NCI-H226 (cell line): ENCODE measurements at regions not wholly inside any gene's neighbourhood (a gene's known extent, or its start where the extent isn't known, plus 50 kb on each side); places are given as distances from the start of the nearest gene placed in this dataset.

ENCODE experiments used
- DNase-seq: peaks from one replicate; pipeline ENCODE4 v3.0.0-alpha.2; 2015

DNA sequence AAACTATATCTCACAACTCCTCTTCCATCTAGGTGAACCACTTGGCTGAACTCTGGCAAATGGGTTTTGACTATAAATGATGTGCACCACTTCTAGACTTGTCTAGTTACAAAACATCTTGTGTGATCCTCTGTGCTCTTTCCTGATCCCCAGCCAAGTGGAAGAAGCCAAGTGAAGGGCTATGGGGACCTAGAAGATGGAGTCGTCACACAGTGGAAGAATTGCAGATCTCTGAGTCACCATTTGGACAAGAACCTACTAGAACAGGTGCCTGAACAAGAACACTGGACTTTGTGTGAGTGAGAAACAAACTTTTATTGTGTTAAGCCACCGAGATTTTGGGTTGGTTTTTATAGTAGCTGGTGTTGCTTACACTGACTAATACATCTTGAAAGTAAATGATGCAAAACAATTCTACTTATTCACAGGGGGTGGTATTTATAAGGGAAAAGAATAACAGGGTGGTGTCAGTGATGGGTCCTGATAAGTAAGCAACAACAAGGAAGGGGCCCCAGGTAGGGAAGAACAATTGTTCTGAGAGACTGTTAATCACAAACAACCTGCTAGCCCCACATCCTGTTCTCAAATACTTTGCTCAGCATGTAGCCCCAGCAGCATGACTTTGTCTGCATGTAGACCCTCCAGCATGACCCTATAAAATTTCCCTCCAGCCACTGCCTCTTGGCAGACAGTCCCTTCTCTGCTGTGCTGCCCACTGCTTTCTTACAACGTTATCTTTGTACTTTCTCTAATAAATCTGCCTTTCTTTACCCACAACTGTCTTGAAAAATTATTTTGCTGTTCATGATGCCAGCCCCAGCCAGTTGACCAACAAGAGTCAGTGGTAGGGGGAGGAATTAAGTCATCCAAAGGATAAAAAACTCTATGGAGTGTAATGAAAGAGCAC, 280.7 kb upstream of the PLET1 start:
- DNase-seq: no peak

GRCh38 chr11:112542479-112542878, 281.8 kb upstream of the PLET1 start:
- no peak for DNase-seq

DNA sequence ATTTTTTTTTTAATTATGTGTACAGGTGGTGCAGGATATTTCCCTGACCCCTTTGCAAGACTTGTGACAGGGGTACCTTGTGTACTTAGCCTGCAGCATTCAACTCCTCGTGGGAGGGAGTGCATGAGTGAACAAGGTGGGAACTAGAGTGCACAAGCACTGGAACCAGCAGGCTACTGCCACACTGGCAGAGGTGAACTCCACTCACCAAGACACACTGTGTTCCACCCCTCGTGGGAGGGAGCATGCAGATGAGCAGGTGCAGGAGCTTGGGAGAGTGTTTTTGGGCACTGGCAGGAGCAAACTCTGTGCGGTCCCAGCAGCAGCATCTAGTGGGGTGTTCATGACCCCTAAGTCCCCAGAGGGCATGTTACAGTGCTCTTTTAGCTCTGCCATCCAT, 282.7 kb upstream of the PLET1 start:
- no peak for DNase-seq

- no peak for DNase-seq
Measured at GRCh38 chr11:112548641-112549040, 288.0 kb upstream of the PLET1 start.

DNA sequence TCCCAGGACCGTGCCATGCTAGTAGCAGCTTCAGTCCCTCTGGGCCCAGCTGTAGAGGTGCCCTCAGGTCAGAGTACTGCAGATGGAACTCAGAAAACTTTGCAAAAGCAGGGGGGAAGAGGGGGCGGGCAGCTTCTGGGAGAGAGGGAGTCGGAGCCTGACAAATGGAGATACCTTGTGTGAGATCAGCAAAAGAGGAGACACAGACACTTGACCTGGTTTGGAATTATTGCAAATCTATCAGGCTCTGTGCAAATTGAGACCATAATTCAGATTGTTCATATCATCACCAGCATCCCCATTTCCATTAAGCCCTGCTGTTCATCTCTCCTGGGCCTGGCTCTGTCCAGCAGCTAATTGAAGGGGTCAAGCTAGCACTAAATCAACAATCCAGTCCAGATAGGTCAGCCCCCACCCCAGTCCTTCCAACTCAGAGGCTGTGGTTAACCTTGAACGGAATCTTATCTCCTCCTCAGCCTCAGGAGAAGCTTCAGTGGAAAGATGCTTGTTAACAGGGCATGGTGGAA, 292.6 kb upstream of the PLET1 start:
- DNase-seq: no peak

DNA sequence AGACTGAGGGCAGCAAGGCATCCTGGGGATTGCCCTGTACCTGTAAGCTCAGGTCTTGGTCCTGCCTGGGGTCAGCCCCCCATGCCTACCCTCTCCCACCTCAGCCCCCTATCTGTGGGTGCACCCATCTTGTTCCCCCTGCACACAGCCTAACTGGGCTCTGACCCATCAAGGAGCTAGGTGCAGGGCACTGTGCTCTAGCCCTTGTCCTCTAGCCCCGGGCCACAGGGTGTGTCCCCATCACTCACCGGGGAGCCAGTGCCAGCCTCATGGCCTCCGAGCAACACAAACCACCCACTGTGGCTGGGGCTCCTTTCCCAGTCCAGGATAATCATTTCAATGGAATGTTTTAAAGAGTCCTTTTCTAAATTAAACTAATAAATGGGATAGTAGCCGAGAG, 293.9 kb upstream of the PLET1 start:
- DNase-seq: no peak

GRCh38 chr11:112555491-112556364, 295.1 kb upstream of the PLET1 start:
- no peak for DNase-seq

- DNase-seq: no peak
Measured at GRCh38 chr11:112558691-112559090, 298.0 kb upstream of the PLET1 start.

GRCh38 chr11:112563808-112564207, 303.1 kb upstream of the PLET1 start:
- no peak for DNase-seq

GRCh38 chr11:112564228-112564955, 303.7 kb upstream of the PLET1 start:
- DNase-seq: no peak

- no peak for DNase-seq
Measured at GRCh38 chr11:112565551-112565950, 304.9 kb upstream of the PLET1 start.

- DNase-seq: no peak
Measured at GRCh38 chr11:112566124-112566523, 305.5 kb upstream of the PLET1 start.

DNA sequence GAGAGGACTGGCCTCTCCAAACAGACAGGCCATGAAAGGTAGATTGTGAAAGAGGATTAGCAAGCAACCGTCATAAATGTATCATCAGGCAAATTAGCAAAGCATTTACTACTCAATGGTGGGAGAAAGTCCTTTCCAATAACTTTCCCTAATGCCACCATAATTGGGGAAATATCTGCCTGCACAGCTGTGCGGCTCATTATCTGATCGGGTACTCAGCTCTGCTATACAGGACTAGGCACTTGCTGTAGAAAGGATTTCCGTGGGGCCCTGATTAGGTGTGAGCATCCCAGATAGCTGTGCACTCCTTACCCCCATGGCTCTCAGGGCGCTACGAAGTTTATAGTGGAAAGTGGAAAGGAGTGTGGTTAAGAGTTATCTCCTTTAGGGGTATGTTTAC, 309.7 kb upstream of the PLET1 start:
- no peak for DNase-seq

DNA sequence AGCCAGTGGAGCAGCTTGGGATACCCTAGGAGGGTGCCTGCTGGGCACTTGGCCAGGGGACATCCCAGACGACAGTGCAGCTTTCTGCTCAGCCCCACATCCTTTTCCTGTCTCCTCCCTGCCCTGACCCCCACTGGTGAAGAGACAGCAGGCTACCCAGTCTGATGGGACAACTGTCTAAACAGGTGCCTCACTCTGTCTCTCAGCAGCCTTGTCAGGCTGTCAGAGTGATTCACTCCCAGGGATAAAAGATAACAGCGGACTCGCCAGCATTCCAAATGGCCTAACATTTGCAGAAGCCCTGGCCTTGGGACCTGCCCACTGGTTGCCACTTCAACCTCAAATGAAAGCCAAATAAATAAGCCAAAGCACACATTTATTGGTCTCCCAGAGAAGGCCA, 318.6 kb upstream of the PLET1 start:
- no peak for DNase-seq

DNA sequence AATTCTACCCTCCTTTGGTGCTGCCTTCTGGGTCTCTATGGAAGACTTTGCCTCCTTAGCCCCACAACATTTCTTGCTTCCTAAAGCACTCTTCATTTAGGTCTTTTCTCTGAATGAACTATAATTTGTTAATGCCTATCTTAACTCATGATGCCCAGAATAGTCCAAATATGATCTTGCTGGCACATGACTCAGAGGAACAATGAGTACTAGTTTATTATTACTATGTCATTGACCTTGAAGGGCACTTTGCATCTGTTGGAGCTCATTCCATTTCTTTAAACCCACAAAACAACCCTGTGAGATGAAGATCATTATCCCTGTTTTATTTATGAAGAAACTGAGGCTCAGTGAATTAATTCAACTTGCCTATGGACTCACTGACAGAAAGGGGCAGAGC, 320.2 kb upstream of the PLET1 start:
- DNase-seq: no peak

DNA sequence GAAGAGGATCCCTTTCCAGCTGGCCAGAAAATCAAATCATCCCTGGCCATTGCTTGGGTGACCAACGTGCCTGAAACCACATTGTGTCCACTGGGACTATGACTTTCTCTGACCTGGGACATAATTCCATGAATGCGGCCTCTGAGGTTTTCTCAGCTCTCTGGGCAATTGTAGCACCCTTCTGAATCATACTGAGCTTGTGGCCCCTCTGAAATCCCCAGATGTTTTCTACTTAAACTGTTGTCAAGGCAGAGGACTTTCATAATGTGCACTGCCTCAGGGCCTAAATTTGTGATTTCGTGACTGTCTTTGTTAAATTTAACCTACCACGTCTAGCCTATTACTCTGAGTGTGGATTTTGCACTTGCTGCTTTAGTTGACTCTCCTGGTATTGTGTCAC, 321.1 kb upstream of the PLET1 start:
- no peak for DNase-seq

GRCh38 chr11:112582366-112582765, 321.7 kb upstream of the PLET1 start:
- DNase-seq: no peak

DNA sequence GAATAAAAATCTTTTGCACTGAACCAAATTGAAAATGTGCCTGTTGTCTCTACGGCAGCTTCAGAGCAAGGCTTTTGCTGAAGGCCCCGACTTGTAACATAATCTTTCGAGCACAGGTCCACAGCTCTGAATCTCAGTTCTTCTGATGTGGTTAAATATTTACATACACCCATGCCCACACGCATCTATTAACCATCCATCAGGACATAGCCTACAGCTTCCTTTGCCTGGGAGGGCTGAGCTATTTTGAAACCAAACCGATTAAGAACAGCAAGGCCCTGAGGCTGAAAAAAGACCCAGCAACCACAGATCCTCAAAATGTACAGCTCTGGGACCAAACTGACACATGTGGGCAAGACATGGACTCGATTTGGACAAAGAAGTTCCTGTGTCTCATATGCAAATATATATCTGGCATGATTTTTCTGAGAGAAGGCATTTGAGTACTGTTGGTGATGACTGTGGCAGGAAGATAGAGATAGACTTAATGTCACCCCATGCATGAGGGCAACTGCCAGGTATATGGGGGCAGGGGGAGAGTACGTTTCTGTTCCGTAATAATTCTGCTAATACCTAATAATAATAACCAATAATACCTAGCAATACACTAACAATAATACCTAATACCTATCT, 322.7 kb upstream of the PLET1 start:
- no peak for DNase-seq

DNA sequence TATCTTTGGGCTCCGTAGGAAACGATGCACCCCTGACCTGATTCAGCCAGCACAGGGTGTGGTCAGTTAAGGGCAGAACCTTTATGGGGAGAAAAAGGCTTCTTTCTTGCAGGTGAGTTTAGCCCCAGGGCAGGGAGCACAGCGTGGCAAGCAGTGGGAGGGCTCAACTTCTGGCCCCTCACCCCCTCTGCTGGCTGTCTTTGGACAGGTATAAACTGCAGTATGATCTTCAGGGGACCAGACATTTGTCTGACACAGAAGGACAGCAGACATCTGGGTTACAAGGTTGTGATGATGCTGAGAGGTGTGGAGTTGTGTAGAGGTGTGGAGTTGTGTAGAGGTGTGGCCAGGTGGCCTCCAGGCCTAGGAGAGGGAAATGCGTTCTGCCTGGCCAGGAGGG, 324.0 kb upstream of the PLET1 start:
- DNase-seq: no peak

DNA sequence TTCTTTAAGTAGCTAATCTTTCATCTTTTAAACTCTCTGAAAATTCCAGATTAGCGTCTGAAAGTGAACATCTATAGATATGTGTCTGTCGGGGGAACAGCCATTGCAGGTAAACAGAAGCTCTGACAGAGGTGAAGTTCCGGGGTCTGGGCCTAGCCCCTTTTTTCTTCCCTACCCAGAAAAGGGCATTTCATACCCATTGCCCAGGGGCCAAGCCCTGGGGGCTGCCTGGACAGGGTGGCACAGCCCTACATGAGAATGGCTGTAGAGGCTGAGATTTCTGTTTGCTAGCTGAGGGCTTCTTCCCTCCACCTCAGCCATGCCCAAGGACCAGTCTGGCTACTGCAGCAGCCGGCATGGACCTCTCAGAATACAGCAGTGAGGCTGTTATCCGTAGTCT, 327.0 kb upstream of the PLET1 start:
- no peak for DNase-seq

DNA sequence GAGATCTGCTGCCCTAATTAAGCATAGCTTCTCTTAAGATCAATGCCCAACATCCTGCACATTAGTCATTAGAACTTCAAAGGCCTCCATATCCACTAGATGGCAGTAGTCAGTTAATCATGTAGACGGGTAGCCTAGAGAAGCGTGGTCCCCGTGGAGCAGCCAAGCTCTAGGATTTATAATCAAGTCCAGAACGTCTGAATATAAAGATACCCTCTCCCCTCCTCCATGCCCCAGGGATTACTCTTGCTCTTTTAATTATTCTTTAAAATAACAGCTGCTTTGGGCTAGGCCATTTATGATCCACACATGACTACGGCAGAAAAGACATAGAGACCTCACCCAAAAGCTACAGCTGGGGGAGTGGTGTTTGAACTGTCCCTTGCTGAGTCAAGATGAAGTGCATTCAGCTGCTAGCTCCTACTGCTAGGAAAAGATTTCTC, 327.6 kb upstream of the PLET1 start:
- peak; percentile 60 for DNase-seq

DNA sequence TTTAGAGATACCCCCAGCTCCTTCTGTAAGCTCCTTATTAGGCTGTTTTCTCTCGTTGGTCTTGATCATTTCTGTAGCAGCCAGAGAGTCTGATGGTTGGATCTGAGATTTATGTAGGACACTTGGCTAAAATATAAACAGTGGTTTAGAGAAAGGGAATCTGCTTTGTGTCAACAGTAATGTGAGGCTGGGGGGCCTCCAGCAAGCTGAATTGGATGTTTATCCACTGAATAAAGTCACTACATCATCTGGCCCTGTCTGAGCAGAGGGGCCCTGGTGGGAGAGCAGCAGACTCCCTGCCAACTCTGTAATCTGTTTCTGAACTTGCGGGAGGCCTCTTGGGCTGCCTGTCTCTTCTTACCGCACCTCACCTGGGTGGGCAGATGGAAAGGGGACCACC, 328.5 kb upstream of the PLET1 start:
- no peak for DNase-seq

DNA sequence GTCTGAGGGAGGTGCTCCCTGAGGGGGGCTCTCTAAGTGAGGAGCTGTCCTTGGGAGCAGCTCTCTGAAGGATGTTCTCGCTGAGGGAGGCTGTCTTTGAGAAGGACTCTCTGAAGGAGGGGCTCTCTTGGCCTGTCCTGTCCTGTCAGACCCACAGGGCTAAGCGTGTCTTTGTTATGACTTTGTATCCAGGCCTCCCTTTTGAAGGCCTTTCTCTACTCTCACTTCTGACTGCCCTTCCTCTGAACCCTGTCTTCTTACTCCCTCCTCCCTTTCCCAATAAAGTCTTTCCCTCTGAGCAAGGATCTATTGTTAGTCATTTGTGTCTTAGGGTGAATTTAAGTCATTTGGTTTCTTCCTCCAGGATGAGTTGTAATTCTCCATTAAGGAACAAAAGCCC, 330.1 kb upstream of the PLET1 start:
- DNase-seq: no peak
